Activated naive CD4-positive, alpha-beta T cell treated with anti-CD3 and anti-CD28 coated beads, Interleukin-2, amount 50 U/mL, for 72 hours (primary cell): ENCODE measurements at regions not wholly inside any gene's neighbourhood (a gene's known extent, or its start where the extent isn't known, plus 50 kb on each side); places are given as distances from the start of the nearest gene placed in this dataset.
"Not testable (repeated sequence)": the region's sequence is repeated elsewhere in the genome, so short reads cannot be mapped to it uniquely, and the experiment has no call there.

Experiments used
- ATAC-seq, 2 donors: fragments of 150-1000 bp; cut with Tn5 transposase; 2 replicates each; pipeline ENCODE4 v1.10.0; 2021; ENCODE audit warnings: mild to moderate bottlenecking in 2 of 2, moderate library complexity in 2 of 2
- DNase-seq, 2 donors: peaks; one replicate each; pipeline ENCODE4 v3.0.0; 2021 to 2022; ENCODE audit warnings: low spot score in 2 of 2
- H3K27ac Mint-ChIP-seq, 2 donors: one replicate each; pipeline ENCODE4 v1.8.0; 2022; ENCODE audit warnings: mild to moderate bottlenecking in 2 of 2, mixed read lengths in 2 of 2
- H3K36me3 Mint-ChIP-seq, 2 donors: one replicate each; pipeline ENCODE4 v1.8.0; 2022; ENCODE audit warnings: mixed read lengths in 2 of 2
- H3K9me3 Mint-ChIP-seq, 2 donors: one replicate each; pipeline ENCODE4 v1.8.0; 2022; ENCODE audit warnings: mixed read lengths in 2 of 2

- Mint-ChIP-seq H3K27ac (no peak overlapping the region), H3K9me3 (no peaks in the 10 kb centered on the region)
- ATAC-seq, result no peak
Measured at GRCh38 chr1:233722212-233722979, 108.5 kb downstream of the KCNK1 start.

GRCh38 chr1:233723387-233723786 lies 109.5 kb downstream of the KCNK1 start:
- Mint-ChIP-seq H3K36me3 (no peaks in the 10 kb centered on the region), H3K9me3 (no peaks in the 10 kb centered on the region), H3K27ac (no peak overlapping the region)
- no peak for ATAC-seq
- no peak for DNase-seq

More at GRCh38 chr1:233722212-233722979, 108.5 kb downstream of the KCNK1 start:
- no peak for DNase-seq
- H3K36me3 Mint-ChIP-seq, result no peaks in the 10 kb centered on the region

GRCh38 chr1:233724131-233724631 lies 110.3 kb downstream of the KCNK1 start:
- not testable (repeated sequence) for ATAC-seq, H3K27ac Mint-ChIP-seq, H3K36me3 Mint-ChIP-seq

GRCh38 chr1:233725423-233725822 lies 111.5 kb downstream of the KCNK1 start:
- DNase-seq (no peak), ATAC-seq (no peak)
- H3K36me3 Mint-ChIP-seq, result no peaks in the 10 kb centered on the region
- no peaks in the 10 kb centered on the region for H3K9me3 Mint-ChIP-seq
- H3K27ac Mint-ChIP-seq, result no peak overlapping the region

More at GRCh38 chr1:233724131-233724631, 110.3 kb downstream of the KCNK1 start:
- not testable (repeated sequence) for H3K9me3 Mint-ChIP-seq, DNase-seq

- H3K9me3 Mint-ChIP-seq, result no peaks in the 10 kb centered on the region
- no peak for DNase-seq
- no peak for ATAC-seq
- H3K36me3 Mint-ChIP-seq, result no peaks in the 10 kb centered on the region
- no peak overlapping the region for H3K27ac Mint-ChIP-seq
Measured at GRCh38 chr1:233728721-233729120, 114.8 kb downstream of the KCNK1 start.

- H3K27ac Mint-ChIP-seq, result no peak overlapping the region
Measured at GRCh38 chr1:233730380-233730779, 116.5 kb downstream of the KCNK1 start.

GRCh38 chr1:233730809-233731208 lies 116.9 kb downstream of the KCNK1 start:
- no peaks in the 10 kb centered on the region for H3K9me3 Mint-ChIP-seq
- DNase-seq, result no peak
- no peaks in the 10 kb centered on the region for H3K36me3 Mint-ChIP-seq
- no peak for ATAC-seq
- H3K27ac Mint-ChIP-seq, result no peak overlapping the region

More at GRCh38 chr1:233730380-233730779, 116.5 kb downstream of the KCNK1 start:
- no peaks in the 10 kb centered on the region for H3K9me3 Mint-ChIP-seq
- DNase-seq (no peak), ATAC-seq (no peak)
- no peaks in the 10 kb centered on the region for H3K36me3 Mint-ChIP-seq

- Mint-ChIP-seq H3K9me3 (no peaks in the 10 kb centered on the region), H3K27ac (no peak overlapping the region), H3K36me3 (no peaks in the 10 kb centered on the region)
- ATAC-seq (no peak), DNase-seq (no peak)
Measured at GRCh38 chr1:233732206-233732605, 118.3 kb downstream of the KCNK1 start.

GRCh38 chr1:233734456-233734855 lies 120.5 kb downstream of the KCNK1 start:
- Mint-ChIP-seq H3K9me3 (no peaks in the 10 kb centered on the region), H3K27ac (no peak overlapping the region)
- no peak for ATAC-seq

GRCh38 chr1:233735331-233735730 lies 121.4 kb downstream of the KCNK1 start:
- no peak for ATAC-seq
- DNase-seq, result no peak
- Mint-ChIP-seq H3K27ac (no peak overlapping the region), H3K36me3 (no peaks in the 10 kb centered on the region), H3K9me3 (no peaks in the 10 kb centered on the region)

More at GRCh38 chr1:233734456-233734855, 120.5 kb downstream of the KCNK1 start:
- H3K36me3 Mint-ChIP-seq, result no peaks in the 10 kb centered on the region
- no peak for DNase-seq

GRCh38 chr1:233735847-233736246 lies 121.9 kb downstream of the KCNK1 start:
- ATAC-seq (no peak), DNase-seq (no peak)
- no peak overlapping the region for H3K27ac Mint-ChIP-seq
- no peaks in the 10 kb centered on the region for H3K36me3 Mint-ChIP-seq
- no peaks in the 10 kb centered on the region for H3K9me3 Mint-ChIP-seq

GRCh38 chr1:233737341-233737740 lies 123.4 kb downstream of the KCNK1 start:
- ATAC-seq (no peak), DNase-seq (no peak)
- Mint-ChIP-seq H3K27ac (no peak overlapping the region), H3K9me3 (no peaks in the 10 kb centered on the region), H3K36me3 (no peaks in the 10 kb centered on the region)

GRCh38 chr1:233738396-233738795 lies 124.5 kb downstream of the KCNK1 start:
- Mint-ChIP-seq H3K27ac (no peak overlapping the region), H3K9me3 (no peaks in the 10 kb centered on the region), H3K36me3 (no peaks in the 10 kb centered on the region)
- DNase-seq, result no peak
- ATAC-seq, result no peak

- Mint-ChIP-seq H3K27ac (no peak overlapping the region), H3K9me3 (no peaks in the 10 kb centered on the region), H3K36me3 (no peaks in the 10 kb centered on the region)
- no peak for ATAC-seq
- DNase-seq, result no peak
Measured at GRCh38 chr1:233738850-233739249, 124.9 kb downstream of the KCNK1 start.

GRCh38 chr1:233744779-233745513 lies 131.0 kb downstream of the KCNK1 start:
- DNase-seq, result no peak
- no peaks in the 10 kb centered on the region for H3K36me3 Mint-ChIP-seq
- no peak for ATAC-seq
- no peaks in the 10 kb centered on the region for H3K9me3 Mint-ChIP-seq
- no peak overlapping the region for H3K27ac Mint-ChIP-seq

- ATAC-seq (no peak), DNase-seq (no peak)
- H3K27ac Mint-ChIP-seq, result no peak overlapping the region
- H3K9me3 Mint-ChIP-seq, result no peaks in the 10 kb centered on the region
- H3K36me3 Mint-ChIP-seq, result no peaks in the 10 kb centered on the region
Measured at GRCh38 chr1:233750139-233750538, 136.2 kb downstream of the KCNK1 start.

GRCh38 chr1:233759665-233760064 lies 144.8 kb upstream of the SLC35F3 start:
- H3K9me3 Mint-ChIP-seq, result no peaks in the 10 kb centered on the region
- no peak overlapping the region for H3K27ac Mint-ChIP-seq
- no peak for DNase-seq
- no peak for ATAC-seq
- no peaks in the 10 kb centered on the region for H3K36me3 Mint-ChIP-seq
